ENCODE measurements at regions not wholly inside any gene's neighbourhood (a gene's known extent, or its start where the extent isn't known, plus 50 kb on each side); places are given as distances from the start of the nearest gene placed in this dataset.

DNA sequence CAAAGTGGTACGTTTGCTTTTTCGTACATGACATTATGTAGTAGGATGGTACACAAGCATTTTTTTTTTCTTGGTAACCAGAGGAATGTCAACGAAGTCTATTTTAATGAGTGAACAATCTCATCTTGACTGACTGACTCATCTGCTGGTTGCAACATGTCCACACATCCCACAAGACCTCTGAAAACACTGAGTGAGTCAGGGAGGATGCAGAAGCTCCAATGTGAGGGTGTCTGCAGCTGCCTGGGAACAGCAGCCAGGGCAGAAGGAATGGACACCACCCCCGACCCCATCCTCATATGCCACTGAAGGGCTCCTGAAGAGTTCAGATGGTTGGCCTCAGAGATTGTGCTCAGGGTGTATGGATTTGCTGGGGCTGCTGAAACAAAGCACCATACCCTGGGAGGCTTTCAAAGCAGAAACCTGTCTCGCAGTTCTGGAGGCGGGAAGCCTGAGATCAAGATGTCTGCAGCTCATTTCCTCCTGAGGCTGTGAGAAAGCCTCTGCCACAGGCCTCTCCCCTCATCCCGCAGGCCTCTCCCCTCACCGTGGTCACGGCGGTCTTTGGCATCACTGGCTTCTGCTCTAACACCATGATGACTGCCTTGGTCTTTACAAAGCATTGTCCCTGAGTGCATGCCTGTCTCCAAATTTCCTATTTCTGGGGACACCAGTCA is 124.6 kb downstream of the LRATD1 start:
- Histone ChIP-seq H3K9me3 (ENCODE audit: low read depth, low read length) (no peaks in the 10 kb centered on the region), H3K27ac (no peak overlapping the region), H3K36me3 (ENCODE audit: insufficient read depth, low read length) (no peaks in the 10 kb centered on the region), H3K9ac (ENCODE audit: insufficient read length) (no peak overlapping the region), H3K4me3 (no peak overlapping the region)
- no peak for DNase-seq (ENCODE audit: low read depth, low spot score)
- TF ChIP-seq EZH2 (IDR thresholded peaks at IDR 0.05), result no peak
- TF ChIP-seq FOXP2 (optimal IDR thresholded peaks at IDR 0.05; ENCODE audit: control extremely low read depth, extremely low read length, insufficient read depth), result no peak
- no peak for TF ChIP-seq POLR2AphosphoS5 (IDR thresholded peaks at IDR 0.05; ENCODE audit: borderline replicate concordance, low read depth, low read length)

DNA sequence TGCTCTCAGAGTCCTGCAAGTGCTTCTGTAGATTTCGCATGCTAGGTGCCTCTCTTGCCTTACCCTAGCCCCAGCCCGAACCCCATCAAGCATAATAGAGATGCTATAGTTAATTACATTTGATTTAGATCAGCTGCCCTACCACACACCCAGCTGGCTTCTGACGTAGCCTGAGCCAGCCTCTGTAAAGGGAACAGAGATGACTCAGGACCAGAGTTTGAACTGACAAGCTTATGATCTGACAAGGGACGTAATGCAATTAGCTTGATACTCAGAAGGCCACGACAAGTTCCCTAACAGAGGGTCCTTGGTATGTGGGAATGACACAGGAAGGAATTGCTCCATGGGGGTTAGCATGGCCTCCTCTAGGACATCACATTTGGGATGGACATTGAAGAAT is 126.6 kb downstream of the LRATD1 start:
- no peak for TF ChIP-seq FOXP2 (optimal IDR thresholded peaks at IDR 0.05; ENCODE audit: control extremely low read depth, extremely low read length, insufficient read depth)
- TF ChIP-seq EZH2 (IDR thresholded peaks at IDR 0.05), result no peak
- TF ChIP-seq POLR2AphosphoS5 (IDR thresholded peaks at IDR 0.05; ENCODE audit: borderline replicate concordance, low read depth, low read length), result no peak
- no peaks in the 10 kb centered on the region for H3K9me3 ChIP-seq (ENCODE audit: low read depth, low read length)
- no peak overlapping the region for H3K4me3 ChIP-seq
- no peaks in the 10 kb centered on the region for H3K36me3 ChIP-seq (ENCODE audit: insufficient read depth, low read length)
- no peak overlapping the region for H3K9ac ChIP-seq (ENCODE audit: insufficient read length)
- H3K27ac ChIP-seq, result no peak overlapping the region
- DNase-seq (ENCODE audit: low read depth, low spot score), result no peak

DNA sequence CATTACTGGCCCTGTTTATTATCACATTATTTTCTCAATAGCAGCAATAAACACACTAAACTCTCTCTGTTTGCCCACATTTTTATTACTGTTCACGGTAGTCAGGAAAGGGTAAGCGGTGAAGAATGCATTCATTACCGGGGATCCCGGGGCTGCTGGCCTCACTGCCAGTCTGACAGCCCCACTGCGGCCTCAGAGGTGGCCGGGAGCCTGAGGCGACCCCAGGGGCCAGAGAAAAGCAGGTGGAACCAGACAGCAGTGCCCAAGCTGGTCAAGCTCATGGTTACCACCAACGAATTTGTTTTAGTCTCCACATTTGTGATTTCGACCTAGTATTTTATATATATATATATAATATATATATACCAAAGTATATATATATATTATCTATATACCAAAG is 127.7 kb downstream of the LRATD1 start:
- H3K36me3 ChIP-seq (ENCODE audit: insufficient read depth, low read length), result no peaks in the 10 kb centered on the region
- no peak overlapping the region for H3K4me3 ChIP-seq
- H3K9me3 ChIP-seq (ENCODE audit: low read depth, low read length), result no peaks in the 10 kb centered on the region
- DNase-seq (ENCODE audit: low read depth, low spot score), result no peak
- no peak for TF ChIP-seq POLR2AphosphoS5 (IDR thresholded peaks at IDR 0.05; ENCODE audit: borderline replicate concordance, low read depth, low read length)
- TF ChIP-seq EZH2 (IDR thresholded peaks at IDR 0.05), result no peak
- no peak for TF ChIP-seq FOXP2 (optimal IDR thresholded peaks at IDR 0.05; ENCODE audit: control extremely low read depth, extremely low read length, insufficient read depth)
- H3K27ac ChIP-seq, result no peak overlapping the region
- H3K9ac ChIP-seq (ENCODE audit: insufficient read length), result no peak overlapping the region

DNA sequence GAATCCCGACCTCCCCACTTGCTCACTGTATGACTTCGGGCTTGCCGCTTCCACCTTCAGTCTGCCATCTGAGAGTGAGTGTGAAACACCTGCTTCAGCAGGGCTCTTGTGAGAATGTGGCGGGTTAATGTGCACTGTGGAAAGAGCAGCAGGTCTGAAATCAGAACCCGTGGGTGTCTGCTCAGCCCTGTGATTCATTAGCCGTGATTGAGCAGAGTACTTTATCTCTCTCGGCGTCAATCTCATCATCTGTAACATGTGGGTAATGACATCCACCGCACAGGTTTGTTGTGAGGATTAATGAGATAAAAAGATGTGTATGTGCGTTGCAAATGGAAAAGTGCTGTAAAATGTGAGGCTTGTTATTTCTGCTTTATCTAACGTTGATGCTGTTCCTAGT is 128.6 kb downstream of the LRATD1 start:
- no peak for DNase-seq (ENCODE audit: low read depth, low spot score)
- H3K27ac ChIP-seq, result no peak overlapping the region
- no peaks in the 10 kb centered on the region for H3K36me3 ChIP-seq (ENCODE audit: insufficient read depth, low read length)
- no peak overlapping the region for H3K4me3 ChIP-seq
- H3K9me3 ChIP-seq (ENCODE audit: low read depth, low read length), result no peaks in the 10 kb centered on the region
- TF ChIP-seq POLR2AphosphoS5 (IDR thresholded peaks at IDR 0.05; ENCODE audit: borderline replicate concordance, low read depth, low read length), result no peak
- no peak for TF ChIP-seq FOXP2 (optimal IDR thresholded peaks at IDR 0.05; ENCODE audit: control extremely low read depth, extremely low read length, insufficient read depth)
- H3K9ac ChIP-seq (ENCODE audit: insufficient read length), result no peak overlapping the region

DNA sequence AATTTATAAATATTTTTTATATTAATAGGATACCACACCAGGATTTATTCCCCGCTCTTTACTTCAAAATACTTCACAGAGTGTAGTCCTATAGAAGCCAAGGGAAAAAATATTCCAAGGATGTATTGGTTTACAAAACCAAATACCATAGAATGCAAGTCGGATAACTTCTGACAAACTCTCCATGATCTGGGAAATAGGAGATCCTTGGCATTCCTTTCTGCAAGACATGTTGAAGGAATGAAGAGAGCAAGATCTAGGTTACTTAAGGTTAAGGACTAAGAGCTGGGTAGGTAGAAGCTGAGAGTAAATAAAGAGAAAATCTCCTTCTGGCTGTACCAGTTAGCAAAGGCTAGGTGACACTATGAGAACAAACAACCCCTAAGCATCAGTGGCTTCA is 141.2 kb downstream of the LRATD1 start:
- no peaks in the 10 kb centered on the region for H3K9me3 ChIP-seq (ENCODE audit: low read depth, low read length)
- no peak overlapping the region for H3K9ac ChIP-seq (ENCODE audit: insufficient read length)
- TF ChIP-seq POLR2AphosphoS5 (IDR thresholded peaks at IDR 0.05; ENCODE audit: borderline replicate concordance, low read depth, low read length), result no peak
- no peak for TF ChIP-seq EZH2 (IDR thresholded peaks at IDR 0.05)
- TF ChIP-seq FOXP2 (optimal IDR thresholded peaks at IDR 0.05; ENCODE audit: control extremely low read depth, extremely low read length, insufficient read depth), result no peak
- H3K36me3 ChIP-seq (ENCODE audit: insufficient read depth, low read length), result no peaks in the 10 kb centered on the region
- no peak for DNase-seq (ENCODE audit: low read depth, low spot score)
- no peak overlapping the region for H3K4me3 ChIP-seq
- H3K27ac ChIP-seq, result no peak overlapping the region

DNA sequence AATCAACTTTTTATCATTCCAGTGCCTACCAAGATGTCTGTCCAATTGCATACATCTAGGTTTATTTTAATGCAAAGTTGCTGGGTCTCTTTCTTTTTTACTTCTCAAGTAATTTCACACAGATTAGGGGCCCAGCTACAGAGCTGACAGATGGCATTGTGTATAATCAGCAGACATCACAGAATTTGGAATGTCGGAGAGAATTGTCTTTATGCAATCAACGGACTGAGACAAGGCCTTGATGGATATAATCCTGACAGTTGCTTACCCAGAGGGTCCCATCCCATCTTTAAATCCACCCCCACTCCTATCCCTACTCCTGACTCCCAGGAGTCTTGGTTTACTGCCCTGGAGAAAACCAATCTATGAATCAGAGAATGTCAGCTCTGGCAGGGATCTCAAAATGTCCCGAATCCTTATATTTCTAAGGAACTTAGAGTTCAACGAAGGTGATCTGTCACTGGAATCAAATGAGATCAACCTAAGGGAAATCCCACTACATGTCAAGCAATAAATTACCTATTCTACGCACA is 142.0 kb downstream of the LRATD1 start:
- Histone ChIP-seq H3K9me3 (ENCODE audit: low read depth, low read length) (no peaks in the 10 kb centered on the region), H3K27ac (no peak overlapping the region), H3K9ac (ENCODE audit: insufficient read length) (no peak overlapping the region), H3K4me3 (no peak overlapping the region), H3K36me3 (ENCODE audit: insufficient read depth, low read length) (no peaks in the 10 kb centered on the region)
- no peak for TF ChIP-seq POLR2AphosphoS5 (IDR thresholded peaks at IDR 0.05; ENCODE audit: borderline replicate concordance, low read depth, low read length)
- TF ChIP-seq EZH2 (IDR thresholded peaks at IDR 0.05), result no peak
- TF ChIP-seq FOXP2 (optimal IDR thresholded peaks at IDR 0.05; ENCODE audit: control extremely low read depth, extremely low read length, insufficient read depth), result no peak
- DNase-seq (ENCODE audit: low read depth, low spot score), result no peak

DNA sequence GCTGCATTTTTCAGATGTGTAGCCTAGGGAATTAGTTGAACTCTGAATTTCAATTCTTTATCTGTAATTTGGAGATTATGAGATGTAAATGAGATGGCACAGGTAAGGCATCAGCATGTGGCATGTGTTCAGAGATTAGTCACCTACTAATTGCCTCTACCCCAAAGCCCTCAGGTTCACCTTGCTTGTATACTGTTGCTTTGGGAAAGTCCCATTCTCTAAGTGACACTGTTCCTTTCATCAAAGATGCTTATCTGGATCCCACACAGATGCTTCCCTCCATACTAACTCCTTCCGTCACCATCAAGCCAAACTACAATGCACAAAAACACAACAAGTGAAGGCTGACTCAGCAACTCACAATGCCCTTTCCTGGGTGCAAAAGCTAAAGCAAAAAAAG is 143.7 kb downstream of the LRATD1 start:
- no peak overlapping the region for H3K4me3 ChIP-seq
- no peak overlapping the region for H3K27ac ChIP-seq
- no peaks in the 10 kb centered on the region for H3K36me3 ChIP-seq (ENCODE audit: insufficient read depth, low read length)
- H3K9me3 ChIP-seq (ENCODE audit: low read depth, low read length), result no peaks in the 10 kb centered on the region
- TF ChIP-seq FOXP2 (optimal IDR thresholded peaks at IDR 0.05; ENCODE audit: control extremely low read depth, extremely low read length, insufficient read depth) (no peak), EZH2 (IDR thresholded peaks at IDR 0.05) (no peak), POLR2AphosphoS5 (IDR thresholded peaks at IDR 0.05; ENCODE audit: borderline replicate concordance, low read depth, low read length) (no peak)
- no peak for DNase-seq (ENCODE audit: low read depth, low spot score)
- no peak overlapping the region for H3K9ac ChIP-seq (ENCODE audit: insufficient read length)

DNA sequence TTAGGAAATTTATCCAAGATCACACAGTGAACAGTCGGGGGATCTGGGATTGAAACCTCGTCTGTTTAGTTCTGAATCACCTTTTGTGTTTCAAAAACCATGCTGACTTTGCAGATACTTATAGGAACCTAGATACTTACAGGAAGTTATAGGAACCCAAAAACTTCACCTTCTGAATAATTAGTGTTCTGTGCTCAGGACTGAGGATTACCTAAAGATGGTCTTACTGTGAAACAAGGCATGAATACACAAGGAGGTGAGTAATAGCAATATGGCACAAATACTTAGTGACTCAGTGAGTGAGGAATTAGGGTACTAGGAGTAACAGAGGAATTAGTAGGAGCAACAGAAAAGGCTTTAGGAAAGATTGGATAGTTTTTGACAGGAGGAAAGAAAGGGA is 145.5 kb downstream of the LRATD1 start:
- Histone ChIP-seq H3K4me3 (no peak overlapping the region), H3K9me3 (ENCODE audit: low read depth, low read length) (no peaks in the 10 kb centered on the region), H3K27ac (no peak overlapping the region), H3K36me3 (ENCODE audit: insufficient read depth, low read length) (no peaks in the 10 kb centered on the region), H3K9ac (ENCODE audit: insufficient read length) (no peak overlapping the region)
- DNase-seq (ENCODE audit: low read depth, low spot score), result no peak
- TF ChIP-seq EZH2 (IDR thresholded peaks at IDR 0.05) (no peak), POLR2AphosphoS5 (IDR thresholded peaks at IDR 0.05; ENCODE audit: borderline replicate concordance, low read depth, low read length) (no peak), FOXP2 (optimal IDR thresholded peaks at IDR 0.05; ENCODE audit: control extremely low read depth, extremely low read length, insufficient read depth) (no peak)

DNA sequence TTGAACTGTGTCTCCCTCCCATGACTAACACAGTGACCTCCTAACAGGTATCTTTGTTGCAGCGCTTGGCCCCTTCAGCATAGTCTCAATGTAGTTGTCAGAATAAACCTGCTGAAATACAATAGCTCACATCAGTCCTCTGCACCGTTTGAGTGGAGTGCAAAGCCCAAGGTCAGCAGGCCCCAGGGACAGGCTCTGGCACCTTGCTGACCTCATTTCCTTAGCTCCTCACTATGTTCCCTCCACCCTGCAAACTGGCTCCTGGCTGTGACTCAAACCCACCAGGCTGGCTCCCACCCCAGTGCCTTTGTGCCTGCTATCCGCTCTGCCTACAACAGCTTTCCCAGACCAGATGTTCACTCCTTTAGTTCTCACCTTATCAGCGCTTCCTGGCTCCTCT is 146.7 kb downstream of the LRATD1 start:
- Histone ChIP-seq H3K9me3 (ENCODE audit: low read depth, low read length) (no peaks in the 10 kb centered on the region), H3K4me3 (no peak overlapping the region), H3K36me3 (ENCODE audit: insufficient read depth, low read length) (no peaks in the 10 kb centered on the region), H3K9ac (ENCODE audit: insufficient read length) (no peak overlapping the region), H3K27ac (no peak overlapping the region)
- no peak for TF ChIP-seq EZH2 (IDR thresholded peaks at IDR 0.05)
- TF ChIP-seq POLR2AphosphoS5 (IDR thresholded peaks at IDR 0.05; ENCODE audit: borderline replicate concordance, low read depth, low read length), result no peak
- no peak for TF ChIP-seq FOXP2 (optimal IDR thresholded peaks at IDR 0.05; ENCODE audit: control extremely low read depth, extremely low read length, insufficient read depth)
- DNase-seq (ENCODE audit: low read depth, low spot score), result no peak
